Neuronal stem cell (in vitro differentiated cells): ENCODE measurements at regions not wholly inside any gene's neighbourhood (a gene's known extent, or its start where the extent isn't known, plus 50 kb on each side); places are given as distances from the start of the nearest gene placed in this dataset.

Experiments
- DNase-seq: peaks from one replicate; pipeline ENCODE4 v3.0.0-alpha.2; 2013; ENCODE audit warnings: low spot score
- H2AFZ ChIP-seq: one replicate; pipeline ENCODE4 v1.6.1; 2013; ENCODE audit warnings: mild to moderate bottlenecking, low read length, inconsistent platforms
- H2AK5ac ChIP-seq: 2 replicates; pipeline ENCODE4 v1.6.1; 2013; ENCODE audit warnings: low read depth, mild to moderate bottlenecking, inconsistent platforms, low read length, moderate library complexity, mixed read lengths
- H2BK120ac ChIP-seq: 2 replicates; pipeline ENCODE4 v1.6.1; 2013; ENCODE audit warnings: low read depth, mild to moderate bottlenecking, inconsistent platforms, low read length, moderate library complexity, mixed read lengths
- H2BK12ac ChIP-seq: one replicate; pipeline ENCODE4 v1.6.1; 2013; ENCODE audit warnings: low read length, inconsistent platforms
- H2BK15ac ChIP-seq: 2 replicates; pipeline ENCODE4 v1.6.1; 2013; ENCODE audit warnings: mild to moderate bottlenecking, low read length, inconsistent platforms, mixed read lengths
- H2BK5ac ChIP-seq: one replicate; pipeline ENCODE4 v1.6.1; 2013; ENCODE audit warnings: inconsistent platforms, mild to moderate bottlenecking, low read length, moderate library complexity
- H3K14ac ChIP-seq: one replicate; pipeline ENCODE4 v1.6.1; 2013; ENCODE audit warnings: low read length, inconsistent platforms
- H3K18ac ChIP-seq: 2 replicates; pipeline ENCODE4 v1.6.1; 2013; ENCODE audit warnings: low read length, inconsistent platforms
- H3K23ac ChIP-seq: 2 replicates; pipeline ENCODE4 v1.6.1; 2013; ENCODE audit warnings: low read depth, mild to moderate bottlenecking, mixed read lengths, low read length, inconsistent platforms; ENCODE audit not compliant: poor library complexity
- H3K27ac ChIP-seq: replicated peaks from 3 replicates; pipeline ENCODE4 v1.5.1; 2013; ENCODE audit warnings: low read length, inconsistent platforms
- H3K27me3 ChIP-seq, 3 experiments: 2 replicates each; pipeline ENCODE4 v1.6.1; 2013; ENCODE audit warnings: low read length in 3 of 3, mild to moderate bottlenecking in 2 of 3, inconsistent platforms in 1 of 3, low read depth in 1 of 3, mixed read lengths in 1 of 3, moderate library complexity in 1 of 3; ENCODE audit not compliant: control insufficient read depth in 3 of 3, insufficient read depth in 3 of 3
- H3K36me3 ChIP-seq, 2 donors: replicated peaks in 1 of 2; 2 replicates each; pipeline ENCODE4 v1.6.1; 2013; ENCODE audit warnings: low read length in 2 of 2; ENCODE audit not compliant: control insufficient read depth in 2 of 2, insufficient read depth in 2 of 2
- H3K4ac ChIP-seq: 2 replicates; pipeline ENCODE4 v1.6.1; 2013; ENCODE audit warnings: inconsistent platforms, mild to moderate bottlenecking, low read length, moderate library complexity
- H3K4me1 ChIP-seq, 2 donors: 1 replicate in 1 of 2; 2 replicates in 1 of 2; pipeline ENCODE4 v1.6.1; 2013; ENCODE audit warnings: low read length in 2 of 2, low read depth in 1 of 2; ENCODE audit not compliant: control insufficient read depth in 2 of 2, insufficient read depth in 1 of 2
- H3K4me2 ChIP-seq: one replicate; pipeline ENCODE4 v1.6.1; 2013; ENCODE audit warnings: mild to moderate bottlenecking, low read length, inconsistent platforms; ENCODE audit not compliant: insufficient read depth, poor library complexity, severe bottlenecking
- H3K4me3 ChIP-seq, 2 donors: 2 replicates each; pipeline ENCODE4 v1.5.1; 2013; ENCODE audit warnings: low read length in 2 of 2, mild to moderate bottlenecking in 2 of 2, inconsistent platforms in 1 of 2, moderate library complexity in 1 of 2
- H3K79me1 ChIP-seq: one replicate; pipeline ENCODE4 v1.6.1; 2013; ENCODE audit warnings: low read depth, mild to moderate bottlenecking, inconsistent platforms, low read length, moderate library complexity
- H3K9ac ChIP-seq: one replicate; pipeline ENCODE4 v1.6.1; 2013; ENCODE audit warnings: mild to moderate bottlenecking, low read depth, low read length, inconsistent platforms; ENCODE audit not compliant: poor library complexity
- H3K9me3 ChIP-seq, 2 donors: replicated peaks in 1 of 2; 2 replicates each; pipeline versions ENCODE3 to v1.6.1; 2013; ENCODE audit warnings: low read length in 2 of 2, mild to moderate bottlenecking in 2 of 2, inconsistent platforms in 1 of 2, low read depth in 1 of 2, mixed read lengths in 1 of 2, moderate library complexity in 1 of 2; ENCODE audit not compliant: control insufficient read depth in 2 of 2, insufficient read depth in 1 of 2
- H4K8ac ChIP-seq: one replicate; pipeline ENCODE4 v1.6.1; 2013; ENCODE audit warnings: low read depth, mild to moderate bottlenecking, inconsistent platforms, low read length, moderate library complexity
- H4K91ac ChIP-seq: one replicate; pipeline ENCODE4 v1.6.1; 2013; ENCODE audit warnings: low read length, low read depth, mild to moderate bottlenecking, inconsistent platforms; ENCODE audit not compliant: poor library complexity
- WGBS, 2 donors: extraction: QIAGEN DNeasy Blood & Tissue Kit; methylation state at CpG; one replicate each; pipeline ENCODE4 v1.1.7; 2013; ENCODE audit warnings: missing lambda C conversion rate in 2 of 2, mixed read lengths in 1 of 2; ENCODE audit not compliant: insufficient read length in 2 of 2, insufficient replicate concordance in 1 of 2; ENCODE audit errors: extremely low coverage in 2 of 2; 5-methylcytosine and 5-hydroxymethylcytosine counted together

DNA sequence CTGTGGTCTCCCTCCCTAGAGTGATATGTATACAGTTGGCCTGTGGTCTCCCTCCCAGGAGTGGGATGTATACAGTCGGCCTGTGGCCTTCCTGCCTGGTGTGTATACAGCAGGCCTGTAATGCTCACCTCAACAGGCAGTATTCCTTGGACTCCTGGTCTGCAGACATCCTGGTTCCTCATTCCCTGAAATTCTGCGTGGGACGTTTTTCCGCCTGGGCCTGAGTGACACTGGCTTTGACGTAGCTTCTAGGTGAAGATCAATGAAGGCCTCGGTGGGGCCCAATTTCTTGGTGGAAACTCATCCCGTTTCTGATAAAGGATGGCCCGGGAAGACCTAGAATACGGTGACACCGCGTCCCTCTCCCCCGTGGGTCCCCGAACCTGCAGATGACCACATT lies 98.7 kb upstream of the PPP2R3B start:
- H2BK5ac ChIP-seq = no peak overlapping the region
- H4K91ac ChIP-seq = no peak overlapping the region
- no peak overlapping the region for H3K14ac ChIP-seq
- no peak overlapping the region for H3K4me2 ChIP-seq
- H3K23ac ChIP-seq = no peak overlapping the region
- no peak overlapping the region for H2AK5ac ChIP-seq
- no peaks in the 10 kb centered on the region for H3K9me3 ChIP-seq
- H3K79me1 ChIP-seq = no peaks in the 10 kb centered on the region
- no peak overlapping the region for H2BK12ac ChIP-seq
- no peak overlapping the region for H3K4me3 ChIP-seq
- H3K27me3 ChIP-seq = peaks cover 0 to 5% (median 0%) of the 10 kb centered on the region in 3 experiments
- no peak overlapping the region for H2AFZ ChIP-seq
- no peak overlapping the region for H2BK15ac ChIP-seq
- H3K27ac ChIP-seq = no peak overlapping the region
- no peak overlapping the region for H3K4ac ChIP-seq
- H2BK120ac ChIP-seq = no peak overlapping the region
- DNase-seq = no peak
- no CpG with 5 or more reads among the region's 13 CpGs for WGBS, 2 donors
- H3K9ac ChIP-seq = no peak overlapping the region
- no peaks in the 10 kb centered on the region for H3K36me3 ChIP-seq
- H4K8ac ChIP-seq = no peak overlapping the region
- no peak overlapping the region for H3K18ac ChIP-seq
- no peaks in the 10 kb centered on the region for H3K4me1 ChIP-seq

DNA sequence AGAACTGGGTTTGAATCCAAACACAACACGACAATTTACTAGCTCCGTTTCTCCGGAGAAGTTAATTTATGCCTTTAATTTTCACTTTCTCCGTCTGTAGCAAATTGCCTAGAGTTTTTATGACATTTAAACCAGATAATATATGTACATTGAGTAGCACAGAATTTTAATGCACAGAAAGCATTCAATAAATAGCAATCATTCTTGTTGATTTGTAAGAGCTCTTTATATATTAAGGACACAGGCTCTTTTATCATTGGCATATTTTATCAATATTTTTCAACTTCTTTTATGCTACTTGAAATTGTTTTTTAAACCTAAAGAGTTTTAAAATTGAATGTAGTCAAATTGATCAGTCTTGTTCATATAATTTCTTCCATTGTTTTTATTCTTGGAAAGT lies 99.6 kb upstream of the PPP2R3B start:
- H3K23ac ChIP-seq = no peak overlapping the region
- H2BK12ac ChIP-seq = no peak overlapping the region
- H3K36me3 ChIP-seq = no peaks in the 10 kb centered on the region
- no peak overlapping the region for H2BK120ac ChIP-seq
- H3K27ac ChIP-seq = no peak overlapping the region
- no peak overlapping the region for H2AK5ac ChIP-seq
- DNase-seq = no peak
- H3K79me1 ChIP-seq = no peaks in the 10 kb centered on the region
- no peak overlapping the region for H3K4me2 ChIP-seq
- H3K9me3 ChIP-seq = no peaks in the 10 kb centered on the region
- no peak overlapping the region for H4K8ac ChIP-seq
- no CpG with 5 or more reads among the region's 4 CpGs for WGBS, 2 donors
- no peak overlapping the region for H3K9ac ChIP-seq
- no peak overlapping the region for H2AFZ ChIP-seq
- H4K91ac ChIP-seq = no peak overlapping the region
- H3K4me1 ChIP-seq = no peaks in the 10 kb centered on the region
- peaks cover 0 to 5% (median 0%) of the 10 kb centered on the region in 3 experiments for H3K27me3 ChIP-seq
- no peak overlapping the region for H3K18ac ChIP-seq
- no peak overlapping the region for H3K4ac ChIP-seq
- no peak overlapping the region for H3K14ac ChIP-seq
- H2BK5ac ChIP-seq = no peak overlapping the region
- H3K4me3 ChIP-seq = no peak overlapping the region
- no peak overlapping the region for H2BK15ac ChIP-seq

DNA sequence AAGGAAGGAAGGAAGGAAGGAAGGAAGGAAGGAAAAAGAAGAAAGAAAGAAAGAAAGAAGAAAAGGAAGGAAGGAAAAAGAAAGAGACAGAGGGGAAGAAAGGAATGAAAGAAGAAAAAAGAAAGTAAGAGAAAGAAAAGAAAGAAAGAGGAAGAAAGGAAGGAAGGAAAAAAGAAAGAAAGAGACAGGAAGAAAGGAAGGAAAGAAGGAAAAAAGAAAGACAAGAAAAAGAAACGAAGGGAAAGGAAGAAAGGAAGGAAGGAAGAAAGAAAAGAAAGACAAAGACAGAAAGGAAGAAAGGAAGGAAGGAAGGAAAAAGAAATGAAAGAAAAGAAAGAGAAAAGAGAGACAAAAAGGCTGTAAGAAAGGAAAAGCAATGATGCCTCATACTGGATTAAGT lies 101.1 kb upstream of the PPP2R3B start:
- Histone ChIP-seq H3K4me1 (no peaks in the 10 kb centered on the region), H2AK5ac (no peak overlapping the region), H2AFZ (no peak overlapping the region), H4K91ac (no peak overlapping the region), H3K4ac (no peak overlapping the region), H2BK120ac (no peak overlapping the region), H3K9ac (no peak overlapping the region), H2BK12ac (no peak overlapping the region), H3K23ac (no peak overlapping the region), H2BK15ac (no peak overlapping the region), H4K8ac (no peak overlapping the region), H3K4me2 (no peak overlapping the region), H3K36me3 (no peaks in the 10 kb centered on the region), H3K27ac (no peak overlapping the region), H3K14ac (no peak overlapping the region), H3K4me3 (no peak overlapping the region), H3K79me1 (no peaks in the 10 kb centered on the region), H2BK5ac (no peak overlapping the region), H3K27me3 (peaks cover 0 to 2% (median 0%) of the 10 kb centered on the region in 3 experiments), H3K9me3 (no peaks in the 10 kb centered on the region), H3K18ac (no peak overlapping the region)
- WGBS, 2 donors = no CpG with 5 or more reads among the region's 1 CpG
- DNase-seq = no peak

DNA sequence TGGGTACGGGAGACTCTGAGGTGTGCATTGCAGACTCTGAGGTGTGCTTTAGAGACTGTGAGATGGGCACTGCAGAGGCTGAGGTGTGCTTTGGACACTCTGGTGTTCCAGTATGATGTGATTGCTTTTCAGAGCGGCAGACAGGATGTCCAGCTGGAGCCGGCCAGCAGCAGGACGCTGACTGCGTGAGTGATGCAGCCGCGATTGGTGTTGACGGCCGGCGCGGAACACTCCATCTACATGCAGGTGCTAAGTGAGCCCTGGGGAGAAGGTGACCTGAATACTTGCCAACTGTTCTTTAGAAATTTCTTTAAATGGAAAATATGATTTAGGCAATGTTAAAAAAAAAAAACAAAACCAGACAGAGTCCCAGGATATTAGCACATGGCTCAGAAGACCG lies 103.1 kb upstream of the PPP2R3B start:
- DNase-seq = no peak
- H4K91ac ChIP-seq = no peak overlapping the region
- WGBS, 2 donors = no CpG with 5 or more reads among the region's 12 CpGs
- no peak overlapping the region for H2BK12ac ChIP-seq
- no peak overlapping the region for H2AFZ ChIP-seq
- no peak overlapping the region for H3K23ac ChIP-seq
- no peak overlapping the region for H3K9ac ChIP-seq
- H3K4ac ChIP-seq = no peak overlapping the region
- H3K4me1 ChIP-seq = no peaks in the 10 kb centered on the region
- H3K27me3 ChIP-seq = no peaks in the 10 kb centered on the region
- peak overlapping the region in 1 of 2 donors; percentile 52 for H3K4me3 ChIP-seq
- no peak overlapping the region for H3K27ac ChIP-seq
- H4K8ac ChIP-seq = no peak overlapping the region
- no peak overlapping the region for H3K18ac ChIP-seq
- no peak overlapping the region for H3K4me2 ChIP-seq
- no peaks in the 10 kb centered on the region for H3K36me3 ChIP-seq
- no peak overlapping the region for H2BK15ac ChIP-seq
- no peak overlapping the region for H2BK120ac ChIP-seq
- H2AK5ac ChIP-seq = no peak overlapping the region
- no peak overlapping the region for H3K14ac ChIP-seq
- no peaks in the 10 kb centered on the region for H3K79me1 ChIP-seq
- no peaks in the 10 kb centered on the region for H3K9me3 ChIP-seq
- no peak overlapping the region for H2BK5ac ChIP-seq
